C4-2B (cell line): ENCODE measurements at regions not wholly inside any gene's neighbourhood (a gene's known extent, or its start where the extent isn't known, plus 50 kb on each side); places are given as distances from the start of the nearest gene placed in this dataset.

Experiments
- ZFX ChIP-seq: fragments of 450-650 bp; IDR thresholded peaks from 2 replicates; pipeline ENCODE4 v1.6.1; 2017
- TF ChIP-seq, protein P1 (sequence below): fragments of 450-650 bp; conservative IDR thresholded peaks from 2 replicates; pipeline ENCODE4 v1.5.1; 2017; ENCODE audit warnings: mild to moderate bottlenecking

GRCh38 chr22:49503321-49503720 is 324.4 kb downstream of the BRD1 start:
- TF ChIP-seq, protein P1, sequence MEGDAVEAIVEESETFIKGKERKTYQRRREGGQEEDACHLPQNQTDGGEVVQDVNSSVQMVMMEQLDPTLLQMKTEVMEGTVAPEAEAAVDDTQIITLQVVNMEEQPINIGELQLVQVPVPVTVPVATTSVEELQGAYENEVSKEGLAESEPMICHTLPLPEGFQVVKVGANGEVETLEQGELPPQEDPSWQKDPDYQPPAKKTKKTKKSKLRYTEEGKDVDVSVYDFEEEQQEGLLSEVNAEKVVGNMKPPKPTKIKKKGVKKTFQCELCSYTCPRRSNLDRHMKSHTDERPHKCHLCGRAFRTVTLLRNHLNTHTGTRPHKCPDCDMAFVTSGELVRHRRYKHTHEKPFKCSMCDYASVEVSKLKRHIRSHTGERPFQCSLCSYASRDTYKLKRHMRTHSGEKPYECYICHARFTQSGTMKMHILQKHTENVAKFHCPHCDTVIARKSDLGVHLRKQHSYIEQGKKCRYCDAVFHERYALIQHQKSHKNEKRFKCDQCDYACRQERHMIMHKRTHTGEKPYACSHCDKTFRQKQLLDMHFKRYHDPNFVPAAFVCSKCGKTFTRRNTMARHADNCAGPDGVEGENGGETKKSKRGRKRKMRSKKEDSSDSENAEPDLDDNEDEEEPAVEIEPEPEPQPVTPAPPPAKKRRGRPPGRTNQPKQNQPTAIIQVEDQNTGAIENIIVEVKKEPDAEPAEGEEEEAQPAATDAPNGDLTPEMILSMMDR: no peak
- no peak for TF ChIP-seq ZFX
